HG03565 (cell line): ENCODE measurements at regions not wholly inside any gene's neighbourhood (a gene's known extent, or its start where the extent isn't known, plus 50 kb on each side); places are given as distances from the start of the nearest gene placed in this dataset.
"Not testable (repeated sequence)": the region's sequence is repeated elsewhere in the genome, so short reads cannot be mapped to it uniquely, and the experiment has no call there.

ENCODE experiments used
- ATAC-seq: cut with Tn5 transposase; IDR thresholded peaks from one replicate; pipeline ENCODE4 v1.9.1; 2021; ENCODE audit warnings: mild to moderate bottlenecking, moderate library complexity; ENCODE audit not compliant: unreplicated experiment

GRCh38 chr6:22349051-22349450 is 52.2 kb upstream of the PRL start:
- no peak for ATAC-seq

- ATAC-seq = no peak
Observed at GRCh38 chr6:22349528-22349927, 52.7 kb upstream of the PRL start.

DNA sequence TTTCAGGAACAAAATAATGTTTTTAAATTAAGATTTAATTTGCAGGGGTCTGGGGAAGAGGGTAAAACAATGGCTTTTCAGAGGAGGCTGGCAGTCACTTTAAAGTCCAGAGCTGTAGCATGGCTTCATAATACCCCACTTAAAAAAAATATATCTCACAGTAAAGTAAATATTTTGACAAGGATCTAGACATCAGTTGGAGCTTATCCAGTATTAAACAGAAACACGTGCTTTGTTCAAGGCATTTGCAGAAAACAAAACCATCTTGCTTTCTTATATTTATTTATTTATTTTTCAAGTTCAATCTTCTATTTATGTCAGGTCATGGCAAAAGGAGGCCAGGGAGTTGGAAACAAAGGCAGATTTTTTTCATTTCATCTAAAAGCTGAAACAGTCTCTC is 53.3 kb upstream of the PRL start:
- no peak for ATAC-seq

DNA sequence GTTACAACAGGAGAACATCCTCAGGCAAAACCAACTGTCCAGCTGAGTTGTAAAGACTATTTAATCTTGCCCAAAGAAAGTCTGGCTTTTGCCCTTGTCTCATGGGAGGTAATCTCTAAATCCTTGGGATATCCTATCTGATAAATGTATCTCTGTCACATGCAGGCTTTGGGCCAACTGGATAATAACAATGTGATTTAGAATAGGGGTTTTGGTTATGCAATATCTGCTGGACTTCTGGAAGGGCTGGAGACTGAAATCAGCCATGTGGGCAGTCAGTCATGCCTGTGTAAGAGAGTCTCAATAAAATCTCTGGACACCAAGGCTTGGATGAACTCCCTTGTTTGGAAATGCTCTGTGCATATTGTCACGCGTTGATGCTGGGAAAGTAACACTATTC is 56.3 kb upstream of the PRL start:
- no peak for ATAC-seq

DNA sequence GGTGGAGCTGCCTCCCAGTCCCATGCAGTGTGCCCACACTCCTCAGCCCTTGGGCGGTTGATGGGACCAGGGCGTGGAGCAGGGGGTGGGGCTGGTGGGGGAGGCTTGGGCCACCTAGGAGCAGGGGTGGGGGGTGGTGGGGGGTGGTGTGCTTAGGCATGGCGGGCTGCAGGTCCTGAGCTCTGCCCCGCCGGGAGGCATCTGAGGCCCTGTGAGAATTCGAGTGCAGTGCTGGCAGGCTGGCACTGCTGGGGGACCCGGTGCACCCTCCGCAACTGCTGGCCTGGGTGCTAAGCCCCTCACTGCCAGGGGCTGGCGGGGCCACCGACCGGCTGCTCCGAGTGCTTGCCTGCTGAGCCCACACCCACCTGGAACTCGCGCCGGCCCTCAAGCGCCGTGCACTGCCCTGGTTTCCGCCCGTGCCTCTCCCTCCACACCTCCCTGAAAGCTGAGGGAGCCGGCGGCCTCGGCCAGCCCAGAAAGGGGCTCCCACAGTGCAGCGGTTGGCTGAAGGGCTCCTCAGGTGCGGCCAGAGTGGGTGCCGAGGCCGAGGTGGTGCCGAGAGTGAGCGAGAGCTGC is 59.6 kb upstream of the PRL start:
- ATAC-seq = no peak

- peak; percentile 42 for ATAC-seq
Observed at GRCh38 chr6:22357724-22358189, 60.9 kb upstream of the PRL start.

DNA sequence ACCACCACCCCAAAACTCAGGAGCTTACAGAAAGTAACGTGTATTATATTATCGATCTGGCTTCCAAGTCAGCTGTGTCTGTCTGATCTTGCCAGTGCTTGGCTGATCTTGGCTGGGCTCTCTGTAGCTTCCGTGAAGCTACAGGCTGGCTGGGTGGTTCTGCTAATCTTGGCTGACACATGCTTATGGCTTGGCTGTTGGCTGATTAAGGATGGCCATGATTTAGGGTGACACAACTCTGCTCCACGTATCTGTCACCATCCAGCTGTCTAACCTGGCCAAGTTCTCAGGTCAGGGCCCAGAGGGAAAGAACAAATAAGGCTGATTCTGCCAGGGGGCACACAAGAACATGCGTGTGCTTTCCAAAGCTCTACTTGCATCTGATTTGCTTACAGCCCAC is 64.7 kb upstream of the PRL start:
- ATAC-seq = no peak

GRCh38 chr6:22362361-22362760 is 65.5 kb upstream of the PRL start:
- no peak for ATAC-seq

DNA sequence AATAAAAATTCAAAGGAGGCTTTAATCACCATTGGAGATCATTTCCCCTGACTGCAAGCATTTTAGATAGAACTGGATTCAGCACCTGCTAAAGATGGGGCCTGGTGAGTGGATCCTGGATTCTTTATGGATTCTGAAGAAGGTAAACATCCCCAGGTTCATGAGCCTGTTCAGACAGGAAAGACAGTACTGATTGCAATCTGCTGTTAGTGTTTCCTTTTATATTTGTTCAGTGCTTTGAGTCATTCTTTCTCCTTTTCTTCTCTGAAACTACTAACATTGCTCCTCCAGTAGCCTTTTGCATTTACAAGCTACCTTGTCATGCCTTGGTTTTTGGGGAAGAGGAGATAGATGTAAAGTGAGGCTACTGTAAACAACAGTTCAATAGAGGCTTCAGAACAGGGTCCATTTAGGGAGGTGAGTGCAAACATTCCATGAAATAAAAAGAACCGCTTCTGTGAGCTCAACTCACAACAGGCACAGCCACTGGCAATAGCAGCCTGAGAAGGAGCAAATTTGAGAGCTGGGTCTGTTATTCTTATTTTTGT is 66.4 kb upstream of the PRL start:
- ATAC-seq = no peak

DNA sequence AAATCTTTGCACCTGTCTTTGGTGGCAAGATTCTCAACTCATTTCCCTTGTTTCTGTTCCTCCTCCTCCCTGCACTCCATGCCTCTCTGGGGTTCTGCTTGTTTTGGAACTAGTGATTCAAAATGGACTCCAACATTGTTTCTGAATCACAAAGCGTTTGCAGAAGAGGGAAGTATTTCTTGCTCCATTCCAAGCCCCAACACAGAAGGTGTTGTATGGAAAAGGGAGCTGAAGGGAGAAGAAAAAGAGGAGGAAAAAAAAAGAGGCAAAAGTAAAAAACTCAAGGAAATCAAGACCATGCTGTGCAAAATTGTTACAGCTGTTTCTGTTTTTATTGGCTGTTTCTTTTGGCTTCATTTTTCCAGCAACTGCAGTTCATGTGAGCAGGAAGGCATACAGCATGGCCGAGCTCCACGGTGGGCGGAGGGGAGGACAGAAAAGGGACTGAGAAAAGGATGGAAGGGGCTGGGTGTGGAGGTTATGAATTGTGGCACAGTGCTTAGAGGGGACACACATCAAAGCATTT is 66.9 kb upstream of the PRL start:
- no peak for ATAC-seq

- ATAC-seq = no peak
Observed at GRCh38 chr6:22364306-22364705, 67.5 kb upstream of the PRL start.

- ATAC-seq = no peak
Observed at GRCh38 chr6:22366214-22366613, 69.4 kb upstream of the PRL start.

DNA sequence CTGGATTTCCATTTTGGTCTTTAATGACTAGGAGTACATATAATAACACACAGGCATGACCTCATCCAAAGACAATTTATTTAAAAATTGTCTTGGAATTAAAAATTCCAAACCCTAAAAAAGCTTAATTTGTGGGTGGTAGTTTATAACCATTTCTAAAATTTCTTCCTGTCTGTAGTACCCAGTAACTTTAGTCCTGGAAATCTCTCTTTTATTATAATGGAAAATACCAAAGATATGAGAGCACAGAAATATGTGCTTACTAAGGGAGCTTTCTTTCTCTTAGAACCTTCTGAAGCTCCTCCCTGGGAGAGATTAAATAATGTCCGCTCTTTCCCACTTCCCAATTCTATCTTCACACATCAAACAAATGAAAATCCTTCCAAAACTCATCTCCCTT is 70.5 kb upstream of the PRL start:
- no peak for ATAC-seq

- ATAC-seq = no peak
Observed at GRCh38 chr6:22368794-22369193, 72.0 kb upstream of the PRL start.

GRCh38 chr6:22372922-22373321 is 76.1 kb upstream of the PRL start:
- ATAC-seq = peak; percentile 96

GRCh38 chr6:22374950-22375349 is 78.1 kb upstream of the PRL start:
- not testable (repeated sequence) for ATAC-seq

GRCh38 chr6:22376293-22376692 is 79.5 kb upstream of the PRL start:
- ATAC-seq = not testable (repeated sequence)

GRCh38 chr6:22378536-22378935 is 81.7 kb upstream of the PRL start:
- not testable (repeated sequence) for ATAC-seq

DNA sequence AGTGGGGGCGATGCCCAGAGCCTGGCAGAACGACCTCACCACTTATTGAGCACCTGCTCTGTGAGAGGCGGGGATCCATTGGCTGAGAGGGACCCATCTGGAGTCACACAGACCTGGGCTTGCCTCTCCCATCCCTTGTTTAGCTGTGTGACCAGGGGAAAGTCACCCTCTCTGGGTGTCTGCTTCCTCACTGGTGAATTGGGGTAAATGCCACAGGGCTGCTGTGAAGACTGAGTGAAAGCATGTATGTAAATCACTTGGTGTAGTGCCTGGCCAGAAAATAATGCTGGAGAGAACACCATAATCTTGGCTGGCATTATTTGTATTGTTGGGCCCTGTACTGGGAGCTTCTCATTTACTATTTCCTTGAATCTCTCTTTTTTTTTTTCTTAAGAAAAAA is 83.4 kb upstream of the PRL start:
- no peak for ATAC-seq

- ATAC-seq = no peak
Observed at GRCh38 chr6:22381845-22382544, 85.2 kb upstream of the PRL start.

- no peak for ATAC-seq
Observed at GRCh38 chr6:22383016-22383415, 86.2 kb upstream of the PRL start.

- ATAC-seq = no peak
Observed at GRCh38 chr6:22392711-22393110, 95.9 kb upstream of the PRL start.
